GM19452 (cell line): ENCODE measurements at regions not wholly inside any gene's neighbourhood (a gene's known extent, or its start where the extent isn't known, plus 50 kb on each side); places are given as distances from the start of the nearest gene placed in this dataset.

Experiments used
- ATAC-seq: cut with Tn5 transposase; IDR thresholded peaks from one replicate; pipeline ENCODE4 v1.9.1; 2021; ENCODE audit not compliant: unreplicated experiment

GRCh38 chr1:30410153-30410851 is 313.1 kb downstream of the MATN1 start:
- no peak for ATAC-seq

DNA sequence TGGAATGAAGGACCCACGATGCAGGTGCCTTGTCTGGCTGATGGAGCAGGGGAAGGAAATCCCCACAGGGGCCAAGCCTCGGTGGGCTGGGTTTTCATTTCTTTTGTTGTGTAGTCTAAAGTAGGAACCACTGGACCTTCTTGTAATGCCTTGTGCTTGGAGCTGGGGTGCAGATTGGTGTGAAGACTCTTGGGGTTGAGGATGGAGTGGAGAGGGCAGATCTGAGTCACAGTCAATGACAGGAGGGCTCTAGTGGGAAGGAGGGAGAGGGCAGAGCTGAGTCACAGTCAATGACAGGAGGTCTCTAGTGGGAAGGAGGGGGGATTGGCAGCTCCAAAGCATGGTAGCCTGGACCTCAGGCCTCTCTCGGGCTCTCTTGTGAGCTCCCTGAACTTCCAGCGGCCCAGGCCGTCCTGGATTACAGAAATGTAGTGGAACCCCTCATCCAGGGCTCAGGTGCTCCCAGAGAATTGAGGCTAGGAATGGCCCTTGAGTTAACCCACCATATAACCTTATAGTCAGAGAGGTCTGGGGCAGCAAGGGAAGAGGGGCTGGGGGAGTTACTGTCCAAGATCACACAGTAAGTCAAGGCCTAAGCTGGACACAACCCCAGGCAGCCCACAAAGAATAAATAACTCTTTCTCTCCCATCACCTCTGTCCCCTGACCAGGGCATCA is 313.8 kb downstream of the MATN1 start:
- ATAC-seq = no peak

GRCh38 chr1:30407865-30408580 is 315.4 kb downstream of the MATN1 start:
- ATAC-seq = no peak

DNA sequence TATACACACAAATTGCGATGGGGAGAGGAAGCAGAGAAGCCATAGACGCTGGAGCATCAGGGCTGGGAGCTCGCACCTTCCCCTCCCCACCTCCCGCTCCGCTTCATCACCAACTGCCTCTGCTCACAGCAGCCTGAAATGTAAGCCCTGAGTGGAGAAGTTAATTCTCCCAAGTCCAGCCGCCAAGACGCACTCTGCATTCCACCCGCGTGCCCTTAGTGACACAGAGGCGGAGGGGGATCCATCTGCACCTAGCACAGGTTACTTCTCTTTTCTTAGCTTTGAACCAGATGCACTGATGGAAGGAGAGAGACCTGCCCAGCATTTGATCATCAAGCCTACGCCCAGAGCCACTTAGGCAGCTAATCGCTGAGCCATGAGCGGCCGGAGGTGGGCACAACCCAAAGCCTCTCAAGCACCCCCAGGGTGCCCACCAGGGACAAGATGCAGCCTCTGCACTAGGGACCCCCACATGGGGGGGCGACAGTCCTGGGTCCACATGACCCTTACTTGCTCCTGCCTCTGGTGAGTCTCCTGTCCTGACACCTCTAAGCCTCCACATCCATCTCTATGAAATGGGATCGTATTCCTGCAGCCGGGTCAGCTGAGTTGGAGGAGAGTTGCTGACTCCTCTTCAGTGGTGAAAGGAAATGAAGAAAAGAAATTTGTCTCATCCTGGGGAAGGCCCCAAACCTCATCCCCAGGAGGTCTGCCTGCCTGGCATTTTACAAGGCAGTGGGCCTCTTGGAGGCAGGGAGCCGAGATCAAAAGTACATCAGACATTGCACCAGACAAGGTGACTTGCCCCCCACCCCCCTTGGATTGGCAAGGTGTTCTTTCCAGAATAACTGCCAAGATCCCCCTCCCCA is 316.2 kb downstream of the MATN1 start:
- ATAC-seq = no peak

DNA sequence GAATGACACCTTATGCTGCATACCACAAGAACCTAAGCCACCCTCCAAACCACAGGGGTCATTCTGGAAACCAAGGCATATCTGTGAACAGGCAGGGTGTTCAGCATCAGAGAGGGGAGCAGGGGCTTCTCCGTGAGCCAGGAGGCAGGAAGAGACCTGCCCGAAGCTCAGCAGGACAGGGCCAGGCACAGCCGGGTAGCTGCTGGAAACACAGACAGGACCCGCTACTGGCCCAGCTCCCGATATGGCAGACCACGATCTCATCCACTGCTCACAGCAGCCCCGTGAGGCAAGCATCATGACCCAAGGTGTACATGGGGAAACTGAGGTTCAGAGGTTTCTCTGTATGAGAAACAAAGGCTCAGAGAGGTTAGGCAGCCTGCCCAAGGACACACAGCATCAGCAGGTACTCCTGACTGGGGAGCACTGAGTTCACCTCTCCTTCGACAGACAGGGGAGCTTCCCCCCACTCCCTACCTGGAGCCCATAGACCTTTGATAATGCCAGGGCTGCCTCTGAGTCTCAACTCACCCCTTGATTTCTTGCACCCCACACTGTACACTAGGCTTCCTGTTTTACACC is 317.7 kb downstream of the MATN1 start:
- ATAC-seq = no peak

DNA sequence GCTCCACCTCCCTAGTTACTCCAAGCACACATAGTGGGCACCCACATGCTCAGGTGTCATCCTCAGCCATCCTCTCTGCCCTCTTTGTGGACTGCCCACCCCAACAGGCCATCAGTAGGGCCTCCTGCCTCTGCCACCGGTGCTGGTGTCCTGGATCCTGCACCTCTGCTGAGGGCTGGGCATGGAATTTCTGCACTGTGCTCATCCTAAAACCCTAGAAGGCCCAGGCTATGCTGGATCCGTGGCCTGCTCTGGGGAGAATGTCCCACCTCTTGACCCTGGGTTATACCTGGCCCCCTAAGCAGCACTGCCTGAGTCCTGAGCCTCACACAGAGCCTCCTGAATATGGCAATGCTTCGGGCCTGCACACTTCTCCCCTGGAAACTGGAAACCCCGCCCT is 318.3 kb downstream of the MATN1 start:
- no peak for ATAC-seq

DNA sequence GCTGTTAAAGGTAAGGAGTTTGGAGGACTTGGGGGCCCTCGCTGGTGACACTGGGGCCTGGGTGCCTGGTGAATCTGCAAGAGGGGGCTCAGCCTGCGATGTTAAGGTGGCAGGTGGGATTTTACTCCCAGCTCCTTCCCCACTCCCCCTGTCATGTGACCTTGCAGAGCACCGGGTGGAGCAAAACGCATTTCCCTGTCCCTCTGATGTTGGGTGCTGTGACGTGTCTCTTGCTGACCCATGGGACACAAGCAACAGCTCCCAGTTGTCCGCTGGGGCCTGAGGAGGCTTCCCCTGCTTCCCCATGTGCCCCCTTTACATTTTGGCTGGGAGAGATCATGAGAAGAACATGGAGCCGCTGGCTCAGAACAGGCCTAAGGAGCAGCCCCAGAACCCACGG is 319.0 kb downstream of the MATN1 start:
- ATAC-seq = no peak

GRCh38 chr1:30403726-30404125 is 319.7 kb downstream of the MATN1 start:
- no peak for ATAC-seq

GRCh38 chr1:30403061-30403645 is 320.2 kb downstream of the MATN1 start:
- ATAC-seq = no peak

DNA sequence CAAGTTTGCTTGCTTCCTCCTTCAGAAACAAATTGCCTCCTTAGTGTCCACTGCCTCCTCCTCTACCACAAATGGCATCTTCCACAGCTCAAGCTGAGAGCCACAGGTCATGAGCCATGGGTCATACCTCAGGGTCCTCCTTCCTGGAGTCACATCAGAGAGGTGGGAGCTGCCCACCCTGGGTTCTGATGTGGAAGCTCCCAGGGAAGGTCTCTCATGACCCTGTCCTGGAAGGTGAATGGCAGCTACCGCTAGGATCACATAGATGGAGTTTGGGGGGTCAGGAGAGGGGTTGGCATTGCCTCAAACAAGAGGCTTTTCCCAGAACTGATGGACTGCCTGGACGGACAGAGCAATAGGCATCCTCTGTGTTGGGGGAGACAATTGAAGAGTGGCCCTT is 321.4 kb downstream of the MATN1 start:
- ATAC-seq = no peak

DNA sequence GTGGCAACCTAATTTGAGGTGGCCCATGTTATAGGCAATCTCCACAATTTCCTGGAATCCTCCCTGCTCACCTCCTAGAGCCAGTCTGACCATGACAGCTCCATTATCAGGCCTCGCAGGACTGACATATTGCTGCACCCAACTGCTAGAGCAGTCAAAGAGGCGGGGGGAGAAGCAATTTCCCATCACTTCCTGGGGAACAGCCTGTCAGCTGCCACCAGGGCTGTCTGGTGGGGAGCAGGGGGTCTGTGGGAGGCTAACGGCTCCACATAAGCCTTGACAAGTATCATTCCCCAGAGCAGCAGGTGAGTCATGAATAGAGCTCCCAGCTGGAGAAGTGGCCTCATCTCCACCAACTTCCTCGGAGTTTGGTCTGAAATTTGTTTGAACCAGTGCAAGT is 322.9 kb downstream of the MATN1 start:
- ATAC-seq = no peak

GRCh38 chr1:30399026-30399425 is 324.4 kb downstream of the MATN1 start:
- no peak for ATAC-seq

DNA sequence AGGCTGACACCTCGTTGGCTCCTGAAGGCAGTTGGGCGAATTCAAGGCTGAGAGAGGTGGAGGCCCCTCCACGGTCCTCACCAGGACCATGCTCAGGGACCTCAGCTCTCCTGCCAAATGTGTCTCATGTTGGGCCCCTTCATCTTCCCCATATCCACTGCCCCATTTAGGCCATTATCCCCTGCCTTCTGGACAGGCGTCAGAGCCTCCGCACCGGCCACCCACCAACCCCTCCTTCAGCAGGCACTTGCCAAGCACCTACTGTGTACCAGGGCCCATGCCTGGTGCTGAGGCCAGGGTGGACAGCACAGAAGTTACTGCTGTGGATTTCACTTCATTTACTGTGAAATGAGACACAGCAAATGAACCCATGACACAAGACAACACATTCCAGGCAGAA is 325.8 kb downstream of the MATN1 start:
- ATAC-seq = no peak

GRCh38 chr1:30395631-30396030 is 327.8 kb downstream of the MATN1 start:
- ATAC-seq = no peak

DNA sequence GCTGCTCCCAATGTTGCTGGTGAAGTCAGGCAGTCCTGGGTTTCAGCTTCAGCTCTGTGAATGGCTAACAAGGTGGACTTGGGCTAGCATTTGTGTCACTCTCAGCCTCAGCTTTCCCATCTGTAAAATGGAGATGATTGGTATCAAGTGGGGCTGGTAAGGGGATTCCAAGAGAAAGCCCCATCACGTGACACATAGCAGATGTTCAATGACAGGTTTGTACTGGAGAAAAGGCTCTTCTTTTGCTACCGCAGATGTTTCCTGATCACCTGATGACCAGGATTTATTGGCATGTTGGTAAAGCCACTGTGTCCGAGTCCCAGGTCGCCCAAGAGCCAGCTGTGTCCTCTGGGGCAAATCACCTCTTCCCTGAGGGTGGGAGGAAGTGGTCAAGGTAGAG is 335.0 kb downstream of the MATN1 start:
- no peak for ATAC-seq

DNA sequence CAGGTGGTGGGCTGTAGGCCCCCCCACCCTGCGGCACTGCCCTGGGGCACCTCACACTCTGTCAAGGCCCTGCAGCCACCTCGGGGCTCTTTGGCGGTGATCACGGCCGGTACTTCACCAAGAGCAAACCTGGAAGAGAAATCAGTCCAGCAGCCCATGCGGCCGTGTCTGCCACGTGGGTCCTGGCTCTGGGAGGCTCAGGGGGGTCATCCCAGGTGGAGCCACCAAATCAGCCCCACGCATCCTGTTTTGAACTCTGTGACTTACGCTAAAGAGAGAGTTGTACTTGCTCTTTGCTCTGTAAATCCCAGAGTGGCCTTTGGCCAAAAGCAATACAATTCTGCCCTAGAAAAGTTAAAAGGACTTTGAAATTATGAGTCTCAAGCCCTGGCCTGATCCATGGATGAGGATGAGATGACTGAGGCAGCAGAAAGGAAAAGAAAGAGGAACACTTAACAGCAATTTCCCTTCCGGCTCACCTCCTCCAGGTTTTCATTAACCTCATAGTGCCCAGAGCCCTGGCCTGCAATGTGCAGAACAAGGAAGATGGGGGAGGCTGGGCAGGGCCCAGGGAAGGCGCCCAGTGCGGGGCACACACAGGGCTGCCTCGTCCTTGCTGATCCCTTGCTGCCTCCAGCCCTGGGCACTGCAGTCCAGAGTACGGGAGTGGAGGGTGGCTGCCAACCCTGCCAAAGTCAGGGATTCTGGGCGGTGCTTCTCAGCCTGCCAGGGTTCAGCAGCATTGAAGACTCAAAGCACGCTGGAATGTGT is 337.0 kb downstream of the MATN1 start:
- no peak for ATAC-seq

GRCh38 chr1:30385246-30385995 is 338.0 kb downstream of the MATN1 start:
- no peak for ATAC-seq

DNA sequence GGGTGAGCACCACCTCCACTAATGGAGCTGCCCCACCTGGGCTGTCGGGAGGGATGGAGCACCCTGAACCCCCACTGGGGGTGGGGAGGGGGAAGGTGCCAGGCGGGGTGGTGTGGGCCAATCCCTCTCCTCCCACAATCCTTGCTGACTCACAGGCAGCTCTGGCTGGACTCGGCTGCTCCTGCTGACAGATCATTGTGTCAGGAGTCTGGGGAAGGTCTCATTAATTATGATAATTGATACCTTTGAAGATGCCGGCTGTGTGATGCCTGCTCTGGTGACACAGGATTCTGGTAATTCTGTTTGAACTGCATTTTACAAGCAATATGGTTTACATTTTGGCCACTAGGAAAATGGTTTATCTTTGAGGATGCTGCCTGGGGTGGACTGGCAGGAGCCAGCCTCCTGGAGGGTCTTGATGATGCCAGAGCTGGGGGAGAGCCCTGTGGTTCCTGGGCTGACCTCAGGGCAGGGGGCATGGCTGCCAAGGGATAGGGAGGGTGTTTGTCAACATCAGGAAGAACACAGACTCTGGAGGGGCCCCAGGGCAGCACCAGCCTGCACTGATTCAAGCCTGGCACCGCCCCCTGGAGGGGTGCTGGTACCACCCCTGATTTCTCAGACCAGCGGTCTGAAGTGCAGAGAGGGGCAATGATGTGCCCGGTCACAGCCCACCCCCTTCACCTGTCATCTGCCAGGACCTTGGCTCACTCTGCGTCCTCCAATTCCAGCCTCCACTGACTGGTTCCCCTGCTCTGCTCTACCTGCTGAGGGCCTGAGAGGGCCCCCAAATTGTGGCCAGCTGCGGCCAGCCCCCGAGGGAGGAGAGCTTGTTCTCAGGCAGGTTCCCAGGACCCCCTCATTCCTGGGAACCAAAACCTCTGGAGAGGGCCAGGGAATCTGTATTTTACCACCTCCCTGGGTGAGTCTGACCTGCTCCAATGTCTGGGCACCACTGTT is 338.8 kb downstream of the MATN1 start:
- no peak for ATAC-seq
